ENCODE measurements at regions not wholly inside any gene's neighbourhood (a gene's known extent, or its start where the extent isn't known, plus 50 kb on each side); places are given as distances from the start of the nearest gene placed in this dataset.

- no peak overlapping the region for H3K4me3 ChIP-seq (ENCODE audit: low read depth, low read length)
- no peak for TF ChIP-seq CTCF (IDR thresholded peaks at IDR 0.05; ENCODE audit: low read depth, low read length, missing control alignments)
- DNase-seq (ENCODE audit: low read depth): no peak
These were observed 282.3 kb downstream of the TTLL7 start for GRCh38 chr1:83716641-83717040.

- no peak overlapping the region for H3K4me3 ChIP-seq (ENCODE audit: low read depth, low read length)
- no peak for DNase-seq (ENCODE audit: low read depth)
- TF ChIP-seq CTCF (IDR thresholded peaks at IDR 0.05; ENCODE audit: low read depth, low read length, missing control alignments): no peak
These were observed 283.4 kb downstream of the TTLL7 start for GRCh38 chr1:83715550-83715949.

- H3K4me3 ChIP-seq (ENCODE audit: low read depth, low read length): no peak overlapping the region
- TF ChIP-seq CTCF (IDR thresholded peaks at IDR 0.05; ENCODE audit: low read depth, low read length, missing control alignments): no peak
- no peak for DNase-seq (ENCODE audit: low read depth)
These were observed 289.3 kb downstream of the TTLL7 start for GRCh38 chr1:83709662-83710061.

- H3K4me3 ChIP-seq (ENCODE audit: low read depth, low read length): no peak overlapping the region
- TF ChIP-seq CTCF (IDR thresholded peaks at IDR 0.05; ENCODE audit: low read depth, low read length, missing control alignments): no peak
- DNase-seq (ENCODE audit: low read depth): no peak
These were observed 292.5 kb downstream of the TTLL7 start for GRCh38 chr1:83706354-83706938.

- no peak for DNase-seq (ENCODE audit: low read depth)
These were observed 293.8 kb downstream of the TTLL7 start for GRCh38 chr1:83705091-83705490.

GRCh38 chr1:83704350-83704749 lies 294.6 kb downstream of the TTLL7 start:
- no peak for TF ChIP-seq CTCF (IDR thresholded peaks at IDR 0.05; ENCODE audit: low read depth, low read length, missing control alignments)
- DNase-seq (ENCODE audit: low read depth): no peak
- H3K4me3 ChIP-seq (ENCODE audit: low read depth, low read length): no peak overlapping the region

More at GRCh38 chr1:83705091-83705490, 293.8 kb downstream of the TTLL7 start:
- TF ChIP-seq CTCF (IDR thresholded peaks at IDR 0.05; ENCODE audit: low read depth, low read length, missing control alignments): no peak
- no peak overlapping the region for H3K4me3 ChIP-seq (ENCODE audit: low read depth, low read length)

- no peak for TF ChIP-seq CTCF (IDR thresholded peaks at IDR 0.05; ENCODE audit: low read depth, low read length, missing control alignments)
- no peak overlapping the region for H3K4me3 ChIP-seq (ENCODE audit: low read depth, low read length)
- DNase-seq (ENCODE audit: low read depth): no peak
These were observed 296.6 kb downstream of the TTLL7 start for GRCh38 chr1:83702356-83702755.

All from GM12864 (cell line).